ENCODE measurements at regions not wholly inside any gene's neighbourhood (a gene's known extent, or its start where the extent isn't known, plus 50 kb on each side); places are given as distances from the start of the nearest gene placed in this dataset.

- no peak for TF ChIP-seq LEF1 (IDR thresholded peaks at IDR 0.05; ENCODE audit: borderline replicate concordance)
- TF ChIP-seq, protein P1, sequence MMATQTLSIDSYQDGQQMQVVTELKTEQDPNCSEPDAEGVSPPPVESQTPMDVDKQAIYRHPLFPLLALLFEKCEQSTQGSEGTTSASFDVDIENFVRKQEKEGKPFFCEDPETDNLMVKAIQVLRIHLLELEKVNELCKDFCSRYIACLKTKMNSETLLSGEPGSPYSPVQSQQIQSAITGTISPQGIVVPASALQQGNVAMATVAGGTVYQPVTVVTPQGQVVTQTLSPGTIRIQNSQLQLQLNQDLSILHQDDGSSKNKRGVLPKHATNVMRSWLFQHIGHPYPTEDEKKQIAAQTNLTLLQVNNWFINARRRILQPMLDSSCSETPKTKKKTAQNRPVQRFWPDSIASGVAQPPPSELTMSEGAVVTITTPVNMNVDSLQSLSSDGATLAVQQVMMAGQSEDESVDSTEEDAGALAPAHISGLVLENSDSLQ (IDR thresholded peaks at IDR 0.05), result no peak
- TF ChIP-seq CTBP1 (IDR thresholded peaks at IDR 0.05; ENCODE audit: borderline replicate concordance), result no peak
- TF ChIP-seq TARDBP (IDR thresholded peaks at IDR 0.05), result no peak
- no peak for TF ChIP-seq SP1 (IDR thresholded peaks at IDR 0.05)
- TF ChIP-seq SUZ12 (IDR thresholded peaks at IDR 0.05), result no peak
- no peak for TF ChIP-seq FOXM1 (IDR thresholded peaks at IDR 0.05; ENCODE audit: borderline replicate concordance)
- TF ChIP-seq FOXK2 (IDR thresholded peaks at IDR 0.05), result no peak
- TF ChIP-seq NFRKB (IDR thresholded peaks at IDR 0.05), result no peak
- TF ChIP-seq HDGF (IDR thresholded peaks at IDR 0.05; ENCODE audit: borderline replicate concordance), result no peak
- no peak for TF ChIP-seq BHLHE40 (IDR thresholded peaks at IDR 0.05; ENCODE audit: borderline replicate concordance)
These were observed 138.4 kb upstream of the BTN3A2 start for GRCh38 chr6:26226579-26226967.

All from HEK293T (cell line).